DOHH2 (cell line): ENCODE measurements at regions not wholly inside any gene's neighbourhood (a gene's known extent, or its start where the extent isn't known, plus 50 kb on each side); places are given as distances from the start of the nearest gene placed in this dataset.

Source experiments
- H3F3A ChIP-seq: fragments of 200-600 bp; sonication (generic), shearing (Covaris generic); 2 replicates; pipeline ENCODE4 v1.6.0; 2016; ENCODE audit warnings: antibody characterized with exemption, mild to moderate bottlenecking; ENCODE audit not compliant: control insufficient read depth, insufficient read depth
- H3K27ac ChIP-seq: fragments of 200-600 bp; sonication (generic); 2 replicates; pipeline ENCODE4 v1.5.1; 2014; ENCODE audit warnings: low read depth, mild to moderate bottlenecking, low read length, moderate library complexity
- H3K27me3 ChIP-seq: fragments of 200-600 bp; sonication (generic); 2 replicates; pipeline ENCODE4 v1.6.1; 2014; ENCODE audit warnings: mild to moderate bottlenecking, low read length, mixed read lengths; ENCODE audit not compliant: control insufficient read depth
- H3K36me3 ChIP-seq: fragments of 200-600 bp; sonication (generic); 2 replicates; pipeline ENCODE4 v1.6.1; 2014; ENCODE audit warnings: mild to moderate bottlenecking, low read length, moderate library complexity, mixed read lengths; ENCODE audit not compliant: control insufficient read depth
- H3K4me1 ChIP-seq: fragments of 200-600 bp; sonication (generic); 2 replicates; pipeline ENCODE4 v1.6.1; 2014; ENCODE audit warnings: mild to moderate bottlenecking, low read length, mixed read lengths; ENCODE audit not compliant: control insufficient read depth
- H3K4me2 ChIP-seq: fragments of 200-600 bp; sonication (generic); 2 replicates; pipeline ENCODE4 v1.6.0; 2014; ENCODE audit warnings: mild to moderate bottlenecking, low read length, moderate library complexity
- H3K4me3 ChIP-seq: fragments of 200-600 bp; sonication (generic); 2 replicates; pipeline ENCODE4 v1.5.1; 2014; ENCODE audit warnings: mild to moderate bottlenecking, low read length, mixed read lengths
- H3K79me2 ChIP-seq: fragments of 200-600 bp; sonication (generic); 2 replicates; pipeline ENCODE4 v1.6.1; 2014; ENCODE audit warnings: mild to moderate bottlenecking, low read length, mixed read lengths; ENCODE audit not compliant: control insufficient read depth
- H3K9me2 ChIP-seq: fragments of 200-600 bp; sonication (generic); replicated peaks from 2 replicates; pipeline ENCODE4 v1.6.1; 2014; ENCODE audit warnings: mild to moderate bottlenecking, low read length, mixed read lengths; ENCODE audit not compliant: control insufficient read depth
- H3K9me3 ChIP-seq: fragments of 200-600 bp; sonication (generic); 2 replicates; pipeline ENCODE4 v1.6.1; 2014; ENCODE audit warnings: antibody characterized with exemption, low read length, mixed read lengths; ENCODE audit not compliant: control insufficient read depth, insufficient read depth
- H4K20me1 ChIP-seq: fragments of 200-600 bp; sonication (generic); 2 replicates; pipeline ENCODE4 v1.6.0; 2014; ENCODE audit warnings: low read depth, mild to moderate bottlenecking, antibody characterized with exemption, low read length, moderate library complexity; ENCODE audit not compliant: control insufficient read depth, insufficient read depth
- EZH2phosphoT487 ChIP-seq: fragments of 200-600 bp; sonication (generic); IDR thresholded peaks from 2 replicates; pipeline ENCODE4 v1.6.1; 2017; ENCODE audit warnings: borderline replicate concordance, mild to moderate bottlenecking, antibody characterized with exemption, low read length, moderate library complexity, mixed read lengths
- TF ChIP-seq, protein P1 (sequence below): fragments of 200-600 bp; sonication (generic); IDR thresholded peaks from one replicate; pipeline ENCODE4 v1.5.1; 2014; ENCODE audit warnings: antibody characterized with exemption, mild to moderate bottlenecking, low read depth, low read length; ENCODE audit not compliant: poor library complexity, severe bottlenecking

DNA sequence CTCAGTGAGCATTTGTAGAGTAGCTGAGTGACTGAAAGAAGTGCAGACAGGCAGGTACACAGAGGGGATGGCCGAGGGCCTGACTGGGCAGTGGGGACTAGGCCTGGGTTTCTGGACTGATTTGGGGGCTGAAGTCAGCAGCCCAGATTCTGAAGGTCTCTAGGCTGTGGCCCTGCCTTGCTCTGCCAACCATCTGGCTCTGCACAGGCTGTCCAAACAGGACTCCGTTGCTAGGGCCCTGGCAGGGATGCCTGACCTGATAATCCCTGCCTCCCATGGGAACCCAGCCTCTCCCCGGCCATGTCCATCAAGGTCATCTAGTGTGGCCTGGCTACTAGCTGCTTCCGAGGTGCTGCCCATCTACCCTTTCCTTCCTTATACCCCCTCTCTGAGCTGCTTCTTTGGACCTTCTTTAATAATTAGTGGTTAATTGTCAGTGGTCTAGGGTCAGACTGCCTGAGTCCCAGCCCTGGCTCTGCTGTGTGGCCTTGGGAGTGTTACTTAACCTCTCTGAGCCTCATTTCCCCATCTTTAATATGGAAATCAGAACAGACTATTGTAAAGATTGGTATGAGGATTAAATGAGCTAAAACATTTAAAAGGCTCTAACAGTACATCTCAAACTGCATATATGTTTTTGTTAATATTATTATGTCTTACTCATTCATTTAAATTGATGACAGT, 137.9 kb downstream of the VEGFA start:
- Histone ChIP-seq H3K27ac (no peak overlapping the region), H3K4me2 (no peak overlapping the region), H3K79me2 (no peaks in the 10 kb centered on the region), H3F3A (no peaks in the 10 kb centered on the region; the same call in 1 of the 2 replicates), H3K36me3 (no peaks in the 10 kb centered on the region), H3K27me3 (peaks cover 3% of the 10 kb centered on the region), H3K4me1 (no peaks in the 10 kb centered on the region), H3K4me3 (no peak overlapping the region), H3K9me2 (no peaks in the 10 kb centered on the region), H4K20me1 (no peaks in the 10 kb centered on the region), H3K9me3 (no peaks in the 10 kb centered on the region)
- TF ChIP-seq, protein P1, sequence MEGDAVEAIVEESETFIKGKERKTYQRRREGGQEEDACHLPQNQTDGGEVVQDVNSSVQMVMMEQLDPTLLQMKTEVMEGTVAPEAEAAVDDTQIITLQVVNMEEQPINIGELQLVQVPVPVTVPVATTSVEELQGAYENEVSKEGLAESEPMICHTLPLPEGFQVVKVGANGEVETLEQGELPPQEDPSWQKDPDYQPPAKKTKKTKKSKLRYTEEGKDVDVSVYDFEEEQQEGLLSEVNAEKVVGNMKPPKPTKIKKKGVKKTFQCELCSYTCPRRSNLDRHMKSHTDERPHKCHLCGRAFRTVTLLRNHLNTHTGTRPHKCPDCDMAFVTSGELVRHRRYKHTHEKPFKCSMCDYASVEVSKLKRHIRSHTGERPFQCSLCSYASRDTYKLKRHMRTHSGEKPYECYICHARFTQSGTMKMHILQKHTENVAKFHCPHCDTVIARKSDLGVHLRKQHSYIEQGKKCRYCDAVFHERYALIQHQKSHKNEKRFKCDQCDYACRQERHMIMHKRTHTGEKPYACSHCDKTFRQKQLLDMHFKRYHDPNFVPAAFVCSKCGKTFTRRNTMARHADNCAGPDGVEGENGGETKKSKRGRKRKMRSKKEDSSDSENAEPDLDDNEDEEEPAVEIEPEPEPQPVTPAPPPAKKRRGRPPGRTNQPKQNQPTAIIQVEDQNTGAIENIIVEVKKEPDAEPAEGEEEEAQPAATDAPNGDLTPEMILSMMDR: no peak
- TF ChIP-seq EZH2phosphoT487: no peak

DNA sequence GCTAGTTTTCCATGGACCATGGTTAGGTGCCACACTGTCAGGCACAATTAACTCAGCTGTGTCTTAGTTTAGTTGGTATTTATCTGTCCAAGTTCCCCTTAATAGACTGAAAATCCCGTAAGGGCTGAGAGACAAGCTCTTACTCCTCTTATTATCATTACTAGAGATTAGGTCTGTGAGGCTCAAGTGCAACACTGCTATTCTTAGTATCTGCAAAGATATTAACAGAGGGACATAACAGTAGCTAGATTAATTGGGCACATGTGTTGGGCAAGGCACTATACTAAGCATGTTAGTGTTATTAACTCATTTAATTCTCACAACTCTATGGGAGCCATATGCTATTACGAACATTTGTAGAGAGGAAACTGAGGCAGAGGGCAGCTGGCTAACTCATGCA, 137.3 kb downstream of the VEGFA start:
- Histone ChIP-seq H3F3A (no peaks in the 10 kb centered on the region; the same call in 1 of the 2 replicates), H3K27ac (no peak overlapping the region), H3K9me2 (no peaks in the 10 kb centered on the region), H3K9me3 (no peaks in the 10 kb centered on the region), H3K4me2 (no peak overlapping the region), H3K27me3 (peaks cover 3% of the 10 kb centered on the region), H3K36me3 (no peaks in the 10 kb centered on the region), H3K79me2 (no peaks in the 10 kb centered on the region), H3K4me3 (no peak overlapping the region), H4K20me1 (no peaks in the 10 kb centered on the region), H3K4me1 (no peaks in the 10 kb centered on the region)
- TF ChIP-seq EZH2phosphoT487: no peak
- TF ChIP-seq, protein P1: no peak

DNA sequence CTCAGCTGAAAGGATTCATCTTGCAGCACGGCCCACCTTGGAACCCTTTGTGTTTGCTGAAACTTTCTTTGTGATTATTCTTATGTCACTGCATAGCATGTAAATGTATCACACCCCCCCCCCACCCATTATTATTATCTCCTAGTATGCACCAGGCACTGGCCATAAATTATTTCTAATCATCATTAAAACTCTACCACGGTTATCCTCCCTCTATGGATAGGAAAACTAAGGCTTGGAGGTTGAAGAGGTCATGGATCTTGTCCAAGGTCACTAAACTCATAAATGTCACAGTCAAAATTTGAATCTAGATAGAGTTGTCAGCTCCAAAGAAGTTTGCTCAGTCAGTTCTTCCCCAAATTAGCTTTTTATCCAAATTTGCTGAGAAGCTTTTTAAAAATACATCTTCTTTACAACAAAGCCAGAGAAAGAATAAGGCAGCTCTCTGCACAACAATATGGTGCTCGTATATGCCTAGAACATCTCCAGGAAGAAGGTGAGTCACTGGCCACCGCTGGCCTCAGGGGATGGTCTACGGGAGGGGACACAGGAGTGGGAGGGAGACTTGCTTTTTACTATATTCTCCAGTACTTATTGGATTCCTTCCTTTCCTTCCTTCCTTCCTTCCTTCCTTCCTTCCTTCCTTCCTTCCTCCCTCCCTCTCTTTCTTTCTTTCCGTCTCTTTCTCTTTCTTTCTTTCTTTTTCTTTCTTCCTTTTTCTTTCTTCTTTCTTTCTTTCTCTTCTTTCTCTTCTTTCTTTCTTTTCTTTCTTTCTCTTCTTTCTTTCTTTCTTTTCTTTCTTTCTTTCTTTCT, 134.5 kb downstream of the VEGFA start:
- H3K27ac ChIP-seq: no peak overlapping the region
- H3K4me3 ChIP-seq: no peak overlapping the region

More for the DNA sequence above, 134.5 kb downstream of the VEGFA start:
- no peaks in the 10 kb centered on the region for H4K20me1 ChIP-seq
- peaks cover 3% of the 10 kb centered on the region for H3K27me3 ChIP-seq
- TF ChIP-seq EZH2phosphoT487: no peak
- TF ChIP-seq, protein P1: no peak
- no peaks in the 10 kb centered on the region for H3K36me3 ChIP-seq
- H3K4me1 ChIP-seq: no peaks in the 10 kb centered on the region
- H3K9me2 ChIP-seq: no peaks in the 10 kb centered on the region
- no peaks in the 10 kb centered on the region for H3K9me3 ChIP-seq
- H3K79me2 ChIP-seq: no peaks in the 10 kb centered on the region
- H3K4me2 ChIP-seq: no peak overlapping the region
- H3F3A ChIP-seq: no peaks in the 10 kb centered on the region
